OCI-LY7 (cell line): ENCODE measurements at regions not wholly inside any gene's neighbourhood (a gene's known extent, or its start where the extent isn't known, plus 50 kb on each side); places are given as distances from the start of the nearest gene placed in this dataset.

Experiments
- CTCF ChIP-seq: fragments of 200-600 bp; sonication (generic); conservative IDR thresholded peaks from 2 replicates; pipeline ENCODE4 v1.5.1; 2014; ENCODE audit warnings: mild to moderate bottlenecking, antibody characterized with exemption, low read length, moderate library complexity, mixed read lengths
- EZH2phosphoT487 ChIP-seq: fragments of 200-600 bp; sonication (generic); IDR thresholded peaks from 2 replicates; pipeline ENCODE4 v1.6.1; 2018; ENCODE audit warnings: low read depth, borderline replicate concordance, mild to moderate bottlenecking, mixed run types, antibody characterized with exemption, low read length, moderate library complexity, mixed read lengths

DNA sequence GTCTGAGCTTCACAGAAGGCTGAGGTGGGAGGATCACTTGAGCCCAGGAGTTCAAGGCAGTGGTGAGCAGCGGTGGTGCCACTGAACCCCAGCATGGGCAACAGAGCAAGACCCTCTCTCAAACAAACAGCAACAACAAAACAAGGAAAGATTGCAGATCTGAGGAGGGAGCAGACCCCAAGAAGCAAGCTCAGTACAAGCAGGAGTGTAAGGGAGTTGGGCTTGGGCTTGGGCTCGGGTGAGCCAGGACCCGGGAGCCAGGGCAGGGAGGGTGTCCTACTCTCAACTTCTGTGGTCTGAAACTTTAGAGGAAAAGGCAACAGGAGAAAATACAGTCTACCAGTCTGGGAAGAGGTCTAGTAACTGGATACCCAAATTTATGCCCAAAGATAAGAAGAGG lies 92.0 kb upstream of the RAB12 start:
- TF ChIP-seq CTCF (no peak), EZH2phosphoT487 (no peak)
